ENCODE measurements at regions not wholly inside any gene's neighbourhood (a gene's known extent, or its start where the extent isn't known, plus 50 kb on each side); places are given as distances from the start of the nearest gene placed in this dataset.

- DNase-seq: no peak
Observed at GRCh38 chr10:130372222-130372621, 236.0 kb downstream of the GLRX3 start.

GRCh38 chr10:130372866-130373265 is 236.7 kb downstream of the GLRX3 start:
- DNase-seq: no peak

GRCh38 chr10:130377986-130378540 is 241.9 kb downstream of the GLRX3 start:
- DNase-seq: no peak

GRCh38 chr10:130378556-130379400 is 242.6 kb downstream of the GLRX3 start:
- DNase-seq: no peak

- no peak for DNase-seq
Observed at GRCh38 chr10:130380056-130380455, 243.9 kb downstream of the GLRX3 start.

GRCh38 chr10:130382031-130382430 is 245.8 kb downstream of the GLRX3 start:
- no peak for DNase-seq

- no peak for DNase-seq
Observed at GRCh38 chr10:130387936-130388580, 251.9 kb downstream of the GLRX3 start.

- DNase-seq: no peak
Observed at GRCh38 chr10:130388746-130389145, 252.6 kb downstream of the GLRX3 start.

GRCh38 chr10:130389906-130390305 is 253.7 kb downstream of the GLRX3 start:
- no peak for DNase-seq

- no peak for DNase-seq
Observed at GRCh38 chr10:130392031-130392430, 255.8 kb downstream of the GLRX3 start.

- DNase-seq: no peak
Observed at GRCh38 chr10:130393342-130393741, 257.2 kb downstream of the GLRX3 start.

GRCh38 chr10:130394832-130395231 is 258.6 kb downstream of the GLRX3 start:
- no peak for DNase-seq

- DNase-seq: no peak
Observed at GRCh38 chr10:130395248-130395936, 259.2 kb downstream of the GLRX3 start.

GRCh38 chr10:130396044-130396443 is 259.9 kb downstream of the GLRX3 start:
- no peak for DNase-seq

- no peak for DNase-seq
Observed at GRCh38 chr10:130398090-130398994, 262.2 kb downstream of the GLRX3 start.

GRCh38 chr10:130399425-130399950 is 263.3 kb downstream of the GLRX3 start:
- DNase-seq: no peak

- DNase-seq: no peak
Observed at GRCh38 chr10:130400890-130401289, 264.7 kb downstream of the GLRX3 start.

- DNase-seq: no peak
Observed at GRCh38 chr10:130401860-130402765, 265.9 kb downstream of the GLRX3 start.

GRCh38 chr10:130403153-130404075 is 267.2 kb downstream of the GLRX3 start:
- DNase-seq: no peak

All from inflammatory macrophage treated with lipopolysaccharide for 4 hours (primary cell).